Stimulated activated CD4-positive, alpha-beta T cell treated with anti-CD3 and anti-CD28 coated beads, Interleukin-4, amount 100 ng/mL, for 1 hour (primary cell): ENCODE measurements at regions not wholly inside any gene's neighbourhood (a gene's known extent, or its start where the extent isn't known, plus 50 kb on each side); places are given as distances from the start of the nearest gene placed in this dataset.

ENCODE experiments used
- DNase-seq: peaks from one replicate; pipeline ENCODE4 v3.0.0-alpha.2; 2020

DNA sequence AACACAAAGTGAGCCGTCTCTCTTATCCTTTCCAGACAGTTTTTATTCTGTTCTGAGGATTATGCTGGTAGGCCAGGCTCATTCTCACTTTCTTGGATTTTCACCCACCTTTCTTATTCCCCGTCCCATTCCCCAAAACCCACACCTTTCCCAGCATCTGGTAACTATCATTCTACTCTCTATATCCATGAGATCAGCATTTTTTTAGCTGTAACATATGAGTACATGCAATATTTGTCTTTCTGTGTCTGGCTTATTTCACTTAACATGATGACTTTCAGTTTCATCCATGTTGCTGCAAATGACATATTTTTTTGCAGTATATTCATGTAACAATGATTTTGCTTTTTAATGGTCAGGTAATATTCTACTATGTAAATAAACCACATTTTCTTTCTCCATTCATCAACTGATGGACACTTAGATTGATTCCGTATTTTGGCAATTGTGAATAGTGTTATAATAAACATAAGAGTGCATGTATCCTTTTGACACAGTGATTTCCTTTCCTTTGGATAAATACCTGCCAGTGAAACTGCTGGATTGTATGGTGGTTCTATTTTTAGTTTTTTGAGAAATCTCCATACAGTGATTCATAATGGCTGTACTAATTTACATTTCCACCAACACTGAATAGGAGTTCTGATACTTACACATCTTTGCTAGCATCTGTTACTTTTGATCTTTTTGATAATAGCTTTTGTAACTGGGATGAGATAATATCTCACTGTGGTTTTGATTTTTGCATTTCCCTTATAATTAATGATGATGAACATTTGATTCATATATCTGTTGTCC lies 289.3 kb downstream of the RPRM start:
- no peak for DNase-seq

DNA sequence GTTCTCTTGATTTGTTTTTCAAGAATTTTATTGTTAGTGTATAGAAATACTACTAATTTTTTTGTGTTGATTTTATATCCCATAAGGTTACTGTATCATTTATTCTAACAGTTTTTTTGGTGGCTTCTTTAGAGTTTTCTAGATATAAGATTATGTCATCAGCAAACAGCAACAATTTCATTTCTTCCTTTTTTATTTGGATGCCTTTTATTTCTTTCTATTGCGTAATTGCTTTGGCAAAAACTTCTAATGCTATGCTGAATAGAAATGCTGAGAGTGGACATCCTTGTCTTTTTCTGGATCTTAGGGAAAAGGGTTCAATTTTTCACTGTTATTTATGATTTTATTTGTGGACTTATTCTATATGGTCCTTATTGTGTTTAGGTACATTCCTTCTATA lies 298.8 kb downstream of the RPRM start:
- DNase-seq, result no peak

DNA sequence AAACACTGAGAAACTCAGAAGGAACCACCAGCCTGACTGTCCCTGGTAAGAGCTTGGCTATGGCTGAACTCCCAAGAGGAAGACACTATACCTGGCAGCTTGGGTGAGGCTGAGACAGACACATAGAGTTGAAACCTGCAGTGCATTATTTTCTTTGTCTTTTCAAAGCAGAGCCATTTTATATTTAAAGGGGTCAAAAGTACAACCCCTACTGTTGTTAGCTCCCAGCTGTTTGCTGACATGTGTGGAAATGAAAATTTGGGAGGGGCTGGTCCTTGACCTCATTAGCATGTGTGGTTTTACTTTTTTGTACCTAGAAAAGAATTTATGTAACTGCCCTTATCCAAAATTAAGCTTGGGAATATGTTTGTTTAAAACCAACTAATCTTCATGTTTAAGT lies 309.0 kb downstream of the RPRM start:
- DNase-seq, result no peak

DNA sequence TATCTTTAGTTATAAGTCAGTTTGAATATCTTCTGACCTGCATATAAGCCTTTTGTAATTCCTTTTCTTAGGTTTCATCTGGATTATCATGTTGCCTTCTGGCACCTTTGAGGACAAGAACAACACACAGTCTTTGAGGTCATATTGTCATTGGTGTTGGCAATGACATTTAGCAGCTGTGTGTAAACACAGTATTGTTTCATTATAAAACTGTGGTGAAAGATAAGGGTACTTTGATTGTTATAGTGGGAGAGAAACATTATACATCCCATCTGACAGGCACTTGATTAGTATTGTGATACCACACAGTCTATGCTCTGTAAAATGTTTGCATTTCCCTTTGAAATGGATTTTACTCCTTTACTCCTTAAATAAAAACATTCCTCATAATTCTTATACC lies 313.5 kb downstream of the RPRM start:
- no peak for DNase-seq

DNA sequence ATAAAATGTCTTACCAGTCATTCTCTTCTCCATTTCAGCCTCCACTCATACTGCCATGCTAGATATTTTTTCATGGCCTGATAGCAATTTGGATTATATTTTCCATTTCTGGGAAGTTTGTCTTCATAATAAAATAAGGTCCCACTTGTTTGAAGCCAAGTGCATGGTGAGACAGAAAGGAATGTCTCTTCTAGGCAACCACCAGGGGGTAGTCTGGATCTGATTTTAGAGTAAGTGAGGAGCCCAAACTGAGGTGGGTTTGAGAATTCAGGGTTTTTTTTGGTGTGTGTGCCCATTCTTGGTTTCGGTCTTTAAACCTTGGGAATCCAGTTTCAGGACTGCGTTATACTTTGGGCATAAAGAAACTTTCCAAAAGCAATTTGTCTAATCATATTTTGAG lies 315.5 kb downstream of the RPRM start:
- DNase-seq, result no peak

DNA sequence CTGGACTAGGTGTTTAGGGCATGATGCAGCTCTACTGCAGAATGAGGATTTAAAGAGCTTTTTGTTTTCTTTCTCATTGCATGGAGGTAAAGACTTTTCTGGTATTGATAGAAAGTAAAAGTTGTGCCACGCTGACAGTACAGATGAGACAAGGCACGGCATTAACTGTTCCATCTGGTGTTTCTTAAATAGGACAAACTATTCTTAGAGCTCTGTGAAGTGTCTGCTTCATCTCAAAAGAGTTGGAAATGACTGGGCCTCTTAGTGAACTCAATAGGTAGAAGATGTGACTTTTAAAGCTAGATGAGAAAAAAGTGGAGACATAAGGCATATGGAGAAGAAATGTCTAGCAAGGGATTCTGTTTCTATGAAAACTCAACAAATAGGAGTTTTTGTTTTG lies 321.8 kb downstream of the RPRM start:
- DNase-seq, result no peak

DNA sequence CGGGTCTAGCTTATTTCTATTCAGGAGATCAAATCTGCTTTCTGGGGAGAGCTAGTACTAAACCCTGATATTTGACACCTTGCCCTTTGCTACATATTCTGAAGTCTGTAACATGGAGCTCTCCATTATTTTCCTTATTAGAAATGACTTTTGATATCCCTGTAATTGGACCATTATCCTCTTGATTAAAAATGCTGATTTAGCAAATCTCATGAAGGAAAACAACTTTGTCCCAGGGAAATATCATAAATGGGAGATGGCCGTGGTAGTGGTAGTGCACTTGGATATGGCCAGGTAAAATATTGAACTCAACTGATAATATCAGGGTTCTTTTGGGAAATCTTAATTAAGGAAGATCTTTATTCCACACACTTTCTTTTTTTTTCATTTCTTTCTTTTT lies 326.5 kb downstream of the RPRM start:
- DNase-seq, result no peak

DNA sequence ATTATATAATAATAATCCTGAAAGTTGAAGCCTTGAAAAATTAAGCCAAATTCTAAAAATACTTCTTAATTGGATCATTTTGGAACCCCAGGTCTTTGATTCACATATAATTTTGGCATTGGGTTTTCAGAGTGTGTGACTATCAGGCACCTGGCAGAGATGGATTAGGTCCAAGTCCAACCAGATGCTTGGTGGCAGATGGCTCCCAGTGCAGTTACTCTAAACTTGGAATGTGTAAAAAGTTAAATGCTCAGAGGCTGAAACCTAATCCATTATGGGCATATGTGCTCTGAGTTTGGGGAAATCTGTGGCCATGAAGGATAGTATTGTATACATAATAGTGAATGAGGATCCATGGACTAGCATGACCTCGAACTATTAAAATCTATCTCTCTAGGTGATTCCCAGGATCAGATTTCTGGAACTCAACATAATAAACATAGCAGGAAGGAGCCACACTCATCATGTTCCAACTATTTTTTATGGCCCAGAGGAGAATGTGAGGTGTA lies 333.0 kb downstream of the RPRM start:
- DNase-seq, result no peak

DNA sequence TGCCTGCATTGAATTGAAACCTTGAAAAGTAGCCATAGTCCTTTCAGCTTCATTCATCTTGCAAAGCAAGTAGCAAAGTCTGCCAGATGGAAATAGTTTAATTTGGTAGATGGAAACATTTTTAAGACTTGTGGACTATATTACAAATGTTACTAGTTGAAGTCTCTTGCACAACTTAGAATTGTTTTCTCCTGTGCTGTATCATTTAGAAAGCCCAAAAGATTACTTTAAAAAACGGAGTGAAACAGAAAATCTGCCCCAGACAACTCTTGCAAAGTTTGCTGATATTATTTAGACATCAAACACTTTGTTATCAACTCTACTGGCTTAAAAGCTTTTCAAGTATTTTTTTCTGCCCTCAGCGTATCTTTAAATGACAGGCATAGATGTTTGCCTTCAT lies 335.0 kb downstream of the RPRM start:
- DNase-seq, result no peak

DNA sequence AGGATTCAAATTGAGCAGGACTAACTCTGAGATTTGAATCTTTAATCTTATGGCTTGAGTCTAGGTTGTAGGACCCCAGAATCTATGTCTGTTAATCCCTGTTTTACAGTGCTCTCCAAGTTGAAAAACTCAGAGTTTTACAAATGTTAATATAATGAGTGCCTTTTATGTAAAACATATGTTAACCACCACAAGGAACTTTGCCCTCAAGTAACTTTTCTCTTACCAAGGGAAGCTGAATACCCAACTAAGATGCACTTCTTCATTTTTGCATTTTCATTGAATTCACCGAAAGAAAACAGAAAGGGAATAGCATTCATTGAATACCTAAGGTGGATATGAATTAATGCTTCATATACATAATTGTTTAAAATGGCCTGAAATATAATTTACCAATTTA lies 338.1 kb downstream of the RPRM start:
- no peak for DNase-seq

DNA sequence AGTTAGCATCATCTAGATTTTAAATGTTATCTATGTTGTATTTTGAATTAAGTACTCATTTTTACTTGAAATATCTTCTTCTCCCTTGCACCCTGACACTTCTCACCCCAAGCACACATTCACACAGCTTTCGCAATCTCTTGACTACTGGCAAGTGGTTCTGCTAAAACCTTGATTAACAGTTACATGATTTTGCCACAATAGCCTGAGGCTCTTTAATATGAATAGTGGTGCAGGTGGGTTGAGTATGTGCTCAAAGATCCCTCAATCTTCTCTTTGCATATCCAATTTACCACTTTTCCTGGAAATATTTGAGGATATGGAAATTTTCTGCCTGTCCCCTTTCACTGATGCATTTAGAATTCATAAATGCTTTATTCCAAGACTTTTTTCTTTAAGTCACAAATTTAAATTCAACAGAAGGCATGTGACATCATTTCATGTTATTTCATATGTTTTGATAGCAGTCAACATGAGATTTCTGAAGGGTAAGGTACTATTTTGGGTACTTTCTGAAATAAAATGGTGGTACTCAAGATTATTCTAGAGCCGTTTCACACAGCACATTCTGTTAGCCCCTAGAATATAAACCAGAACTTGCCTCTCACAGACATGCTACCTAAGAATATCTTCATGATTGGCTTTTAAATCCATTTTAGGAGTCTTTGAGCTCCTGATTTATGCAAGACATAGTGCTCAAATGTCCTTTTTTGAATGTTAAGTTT lies 339.7 kb downstream of the RPRM start:
- no peak for DNase-seq

DNA sequence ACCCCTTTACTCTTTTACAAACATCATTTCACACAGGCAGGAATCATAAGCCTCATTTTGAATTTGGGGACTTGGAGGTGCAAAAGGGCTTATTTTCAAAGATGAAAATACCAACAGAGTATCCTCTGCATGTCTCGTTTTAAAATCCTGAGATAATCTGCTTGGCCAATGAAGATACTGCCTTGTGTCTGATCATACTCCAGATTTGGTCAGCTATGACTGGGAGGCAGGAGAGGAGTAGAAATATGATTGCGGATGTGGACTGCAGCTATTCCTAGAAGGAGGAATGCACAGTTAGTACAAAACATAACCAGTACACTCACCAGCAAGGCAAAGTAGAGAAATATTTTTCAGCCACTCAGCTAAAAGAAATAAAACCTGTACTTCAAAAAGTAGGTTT lies 342.3 kb downstream of the RPRM start:
- no peak for DNase-seq

DNA sequence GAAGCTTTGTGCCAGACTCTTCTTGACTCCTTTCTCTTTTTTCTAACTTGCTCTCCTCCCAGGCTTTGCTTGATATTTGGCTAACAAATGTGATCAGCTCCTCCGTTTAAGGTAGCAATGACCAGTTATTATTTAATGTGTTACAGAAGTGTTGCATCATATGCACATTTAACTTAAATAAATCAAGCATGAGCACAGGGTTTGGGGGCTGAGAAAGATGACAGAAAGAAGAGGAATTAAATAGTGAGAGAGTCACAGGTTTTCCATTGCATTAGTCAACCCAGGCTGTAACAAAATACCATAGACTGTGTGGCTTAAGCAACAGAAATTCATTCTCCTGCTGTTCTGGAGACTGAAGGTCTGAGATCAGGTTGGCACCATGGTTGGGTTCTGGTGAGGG lies 343.8 kb downstream of the RPRM start:
- no peak for DNase-seq

DNA sequence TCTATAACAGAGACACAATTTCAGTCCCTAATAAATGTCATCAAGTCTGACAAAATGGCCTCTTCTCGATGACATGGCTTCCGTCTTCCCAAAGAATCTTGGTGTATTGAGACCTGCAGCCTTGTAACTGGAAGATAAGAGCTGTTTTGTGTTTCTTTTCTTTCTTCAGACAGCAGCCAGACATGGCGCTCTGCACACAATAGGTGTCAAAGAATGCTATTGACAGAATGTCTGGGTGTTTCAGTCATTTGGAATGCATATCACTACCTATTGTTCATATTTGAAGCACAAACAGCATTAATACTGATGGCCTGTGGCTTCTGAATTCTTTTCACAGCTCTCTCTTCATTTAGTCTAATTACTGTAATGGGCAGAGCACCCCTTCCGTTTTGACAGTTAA lies 344.8 kb downstream of the RPRM start:
- DNase-seq, result no peak

DNA sequence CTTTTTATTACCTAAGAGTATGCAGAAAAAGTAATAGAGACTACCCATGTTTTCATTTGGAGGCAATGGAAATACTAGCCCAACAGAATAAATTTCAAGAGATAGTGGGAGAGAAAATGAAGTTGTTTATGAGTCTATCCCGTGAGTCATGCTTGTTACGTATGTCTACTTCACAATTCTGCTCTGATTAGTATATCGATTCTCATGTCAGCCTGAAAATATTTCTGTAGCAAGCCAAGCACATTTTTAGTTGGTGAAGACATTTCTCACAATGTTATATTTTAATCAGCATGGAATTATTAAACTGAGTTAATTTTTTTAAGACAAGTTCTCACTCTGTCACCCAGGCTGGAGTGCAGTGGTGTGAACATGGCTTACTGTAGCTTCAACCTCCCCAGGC lies 346.1 kb downstream of the RPRM start:
- no peak for DNase-seq

DNA sequence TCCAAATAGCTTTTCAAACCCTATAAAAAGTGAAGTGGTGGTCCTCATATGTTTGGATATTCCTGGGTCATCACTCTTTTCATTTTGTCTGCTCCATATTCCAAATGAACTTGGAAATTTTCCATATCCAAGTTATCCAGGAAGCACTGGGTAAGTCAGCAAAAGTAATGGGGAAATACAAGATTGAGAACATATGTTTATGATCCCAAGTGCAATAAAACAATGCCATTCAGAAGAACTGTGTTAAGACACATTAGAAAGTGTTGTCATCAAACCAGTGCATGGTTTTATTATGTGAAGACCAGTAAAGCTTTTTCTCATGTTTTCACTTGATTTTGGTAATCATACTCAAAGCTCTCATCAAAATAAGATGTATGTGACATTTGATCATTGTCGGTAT lies 363.4 kb downstream of the RPRM start:
- no peak for DNase-seq

DNA sequence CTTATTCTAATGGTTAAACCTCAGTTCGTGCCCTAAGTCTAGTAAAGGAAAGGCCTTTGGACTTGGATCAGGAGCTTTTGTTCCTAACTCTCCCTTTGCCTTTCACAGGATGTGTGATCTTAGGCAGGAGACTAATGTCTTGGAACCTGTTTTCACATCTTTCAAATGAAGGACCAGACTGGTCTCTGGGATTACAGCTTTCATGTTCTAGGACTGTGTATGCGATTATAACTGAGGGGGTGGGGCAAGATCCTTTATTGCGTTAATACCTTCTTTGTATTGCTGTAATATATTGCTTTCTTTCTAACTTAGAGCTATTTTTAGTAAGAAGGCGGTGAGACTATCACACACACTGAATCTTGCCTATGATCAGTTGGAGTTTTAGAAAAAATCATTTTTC lies 368.1 kb downstream of the RPRM start:
- DNase-seq, result no peak

DNA sequence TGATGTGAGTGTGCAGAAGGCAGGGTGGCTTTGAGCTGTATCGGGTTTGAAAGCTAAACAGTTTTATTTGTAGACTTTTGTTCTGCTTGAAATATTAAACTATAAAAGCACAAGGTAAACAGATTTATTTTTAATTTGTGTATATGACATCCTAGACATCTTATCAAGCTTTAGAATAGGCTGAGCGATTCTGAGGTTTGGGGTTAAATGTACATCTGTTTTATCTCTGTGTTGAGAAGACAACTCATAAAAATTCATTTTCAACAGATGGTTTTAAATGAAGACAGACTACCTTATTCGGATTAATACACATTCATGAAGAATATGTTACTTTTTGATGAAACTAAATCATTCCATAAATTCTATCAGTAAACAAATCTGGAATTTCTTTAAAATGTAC lies 368.8 kb downstream of the RPRM start:
- DNase-seq, result no peak

DNA sequence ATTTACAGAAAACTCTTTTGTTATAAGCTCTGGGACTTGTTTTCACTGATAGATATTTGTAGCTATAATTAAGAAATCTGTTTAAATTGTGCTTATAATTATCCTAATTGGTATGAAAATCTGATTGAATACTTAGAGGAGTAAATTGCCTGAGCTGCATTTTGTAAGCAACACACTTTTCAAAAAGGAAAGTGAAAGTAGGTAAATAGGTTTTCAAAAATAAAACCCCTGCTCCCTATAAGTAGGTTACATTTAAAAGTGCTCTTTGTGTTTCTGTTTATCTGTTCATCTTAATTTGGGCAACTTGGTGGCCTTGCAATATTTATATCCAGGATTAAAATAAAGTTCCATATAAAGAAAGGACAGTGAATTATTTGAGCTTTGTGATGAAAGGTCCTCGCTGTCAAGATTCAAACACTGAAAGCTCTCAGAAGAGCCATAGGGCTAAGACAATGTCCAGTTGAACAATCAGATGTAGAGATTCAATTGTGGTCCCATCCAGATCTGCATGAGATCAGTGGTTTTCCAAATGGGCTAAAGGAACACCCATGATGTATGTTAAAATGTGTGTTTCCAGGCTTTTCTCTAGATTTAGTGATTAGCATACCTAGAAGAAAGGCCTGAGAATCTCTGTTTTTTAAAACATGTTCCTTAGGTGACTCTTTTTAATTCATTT lies 371.6 kb downstream of the RPRM start:
- DNase-seq, result no peak

DNA sequence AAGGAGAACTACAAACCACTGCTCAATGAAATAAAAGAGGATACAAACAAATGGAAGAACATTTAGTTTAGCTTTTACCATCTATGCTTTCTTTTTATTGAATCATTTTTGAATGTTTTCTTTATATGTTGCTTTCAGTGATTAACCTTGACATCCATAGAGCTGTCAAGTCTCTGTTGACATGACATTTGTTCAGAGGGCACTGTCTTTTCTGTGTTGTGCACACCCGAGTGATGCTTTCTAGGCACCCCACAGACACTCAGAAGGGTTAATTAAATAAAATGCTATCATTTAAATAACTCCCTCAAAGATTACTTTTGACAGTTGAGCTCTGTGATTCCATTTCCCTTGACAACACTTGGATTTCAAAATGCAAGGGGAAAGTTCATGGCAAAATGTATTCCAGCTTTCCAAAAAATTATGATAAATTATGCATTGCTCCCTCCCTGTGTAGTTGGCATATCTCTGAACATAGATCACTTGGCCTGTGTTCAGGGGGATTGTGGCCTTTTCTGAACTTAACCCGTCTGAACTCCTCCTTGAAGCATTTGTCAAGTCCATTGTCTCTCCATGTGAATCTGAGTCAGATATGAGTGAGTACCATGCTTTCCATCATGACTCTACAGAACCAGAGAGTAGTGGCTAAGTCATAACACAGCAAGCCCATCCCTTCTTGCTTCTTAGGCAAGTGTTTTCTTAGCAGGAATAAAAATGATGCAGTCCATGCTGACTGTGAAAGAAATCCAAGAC lies 372.6 kb downstream of the RPRM start:
- DNase-seq, result no peak

DNA sequence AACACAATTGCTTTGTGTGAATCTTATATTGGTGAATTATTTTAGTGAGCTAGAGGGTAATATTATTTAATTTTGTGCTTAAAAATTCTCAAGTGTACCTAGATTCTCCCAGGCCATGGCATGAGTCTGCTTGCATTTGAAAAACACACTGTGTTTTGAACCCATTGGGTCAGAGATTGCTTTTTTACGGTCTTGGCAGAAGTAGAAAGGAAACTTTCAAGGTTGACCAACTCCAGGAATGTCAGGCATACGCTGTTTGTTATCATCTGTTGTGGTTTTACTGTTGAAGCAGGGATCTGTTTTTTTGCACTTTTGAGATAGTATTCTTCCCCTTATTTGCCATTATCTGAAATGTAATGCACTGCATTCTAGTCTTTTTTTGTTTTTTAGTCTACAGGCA lies 377.4 kb downstream of the RPRM start:
- no peak for DNase-seq

DNA sequence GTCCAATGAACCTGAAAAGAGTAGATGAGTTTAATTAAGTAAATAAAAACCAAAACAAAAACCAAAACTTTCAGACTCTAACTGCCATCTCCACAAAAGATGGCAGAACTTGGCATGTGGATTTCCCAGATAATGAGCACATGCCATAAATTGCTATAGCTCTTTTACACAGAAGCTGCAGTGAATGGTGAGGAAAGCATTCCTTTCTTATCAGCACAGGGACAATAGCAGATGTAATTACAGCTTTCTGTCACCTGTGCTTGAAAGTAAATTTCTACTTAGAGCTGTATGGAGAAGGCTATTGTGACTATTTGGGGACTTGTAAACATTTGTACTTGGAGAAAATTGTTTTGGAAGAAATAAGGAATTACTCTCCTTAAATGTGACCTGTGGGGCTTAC lies 378.4 kb downstream of the RPRM start:
- DNase-seq, result no peak

DNA sequence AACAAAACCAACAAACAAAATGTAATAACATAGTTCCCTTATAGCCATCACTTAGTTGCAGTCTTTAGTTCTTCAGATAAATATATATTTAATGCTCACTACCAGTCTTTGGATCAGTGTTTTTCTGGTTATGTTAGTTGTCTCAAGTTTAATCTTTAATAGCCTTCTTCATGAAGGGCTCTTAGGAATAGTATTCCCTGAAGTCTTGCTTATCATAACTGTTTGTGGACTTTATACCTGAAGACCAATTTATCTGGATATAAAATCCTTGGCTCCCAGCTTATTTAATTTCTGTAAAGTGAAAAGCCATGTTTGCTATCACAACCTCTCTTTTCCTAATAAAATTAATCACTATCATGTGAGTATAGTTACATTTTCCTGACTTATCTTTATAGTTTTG lies 379.7 kb downstream of the ARL6IP6 start:
- DNase-seq, result no peak
